ENCODE measurements at regions not wholly inside any gene's neighbourhood (a gene's known extent, or its start where the extent isn't known, plus 50 kb on each side); places are given as distances from the start of the nearest gene placed in this dataset.
"Not testable (repeated sequence)": the region's sequence is repeated elsewhere in the genome, so short reads cannot be mapped to it uniquely, and the experiment has no call there.

DNA sequence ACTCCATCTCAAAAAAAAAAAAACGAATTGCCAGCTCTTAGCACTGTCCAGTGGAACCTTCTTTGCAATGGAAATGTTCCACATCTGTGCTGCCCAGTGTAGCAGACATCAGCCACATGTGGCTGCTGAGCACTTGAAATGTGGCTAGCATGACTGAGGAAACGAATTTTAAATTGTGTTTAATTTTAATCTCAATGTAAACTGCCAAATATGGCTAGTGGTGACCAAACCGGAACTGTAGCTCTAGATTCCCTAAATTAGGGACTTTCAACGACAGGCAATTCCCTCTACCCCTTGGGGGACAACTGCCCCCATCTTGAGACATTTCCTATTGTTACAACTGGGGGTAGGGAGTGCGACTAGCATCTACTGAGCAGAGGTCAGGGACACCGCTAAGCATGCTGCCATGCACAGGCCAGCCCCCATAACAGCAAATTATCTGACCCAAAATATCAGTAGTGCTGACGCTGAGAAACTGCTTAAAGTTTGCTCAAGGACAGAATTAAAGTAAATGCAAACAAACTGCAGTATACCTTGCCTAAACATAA, 52.4 kb upstream of the PDPR start:
- H3K4me3 ChIP-seq; H3K36me3 ChIP-seq (replicated peaks); H3K9me3 ChIP-seq; H3K27me3 ChIP-seq (ENCODE audit: low read depth); in situ Hi-C loops (cut with MboI; ENCODE audit: low sequenced_read_pairs); H3K4me1 ChIP-seq; DNase-seq (ENCODE audit: low spot score in 2 of 2): not testable (repeated sequence)

- in situ Hi-C loops (cut with MboI; ENCODE audit: low sequenced_read_pairs); H3K9me3 ChIP-seq; H3K36me3 ChIP-seq (replicated peaks); H3K4me3 ChIP-seq; DNase-seq (ENCODE audit: low spot score in 2 of 2); H3K27me3 ChIP-seq (ENCODE audit: low read depth); H3K4me1 ChIP-seq: not testable (repeated sequence)
These were observed 51.2 kb upstream of the PDPR start for GRCh38 chr16:70062947-70063346.

All from HAP-1 (cell line).